Left ventricle myocardium inferior (tissue), 1 donor: ENCODE measurements at regions not wholly inside any gene's neighbourhood (a gene's known extent, or its start where the extent isn't known, plus 50 kb on each side); places are given as distances from the start of the nearest gene placed in this dataset.
A peak's percentile ranks its signal among the peaks of the same experiment; 100 is the strongest.

ENCODE experiments used
- DNase-seq: peaks from one replicate; pipeline ENCODE4 v3.0.0-alpha.2; 2020
- H3K27ac ChIP-seq: fragments of 200-600 bp; replicated peaks from 2 replicates; pipeline ENCODE4 v1.8.0; 2021
- H3K27me3 ChIP-seq: fragments of 200-600 bp; 2 replicates; pipeline ENCODE4 v1.8.0; 2021; ENCODE audit warnings: low read depth
- H3K36me3 ChIP-seq: fragments of 200-600 bp; 2 replicates; pipeline ENCODE4 v1.8.0; 2021
- H3K4me1 ChIP-seq: fragments of 200-600 bp; 2 replicates; pipeline ENCODE4 v1.8.0; 2021
- H3K4me3 ChIP-seq: fragments of 200-600 bp; 2 replicates; pipeline ENCODE4 v1.8.0; 2021; ENCODE audit warnings: mild to moderate bottlenecking, moderate library complexity
- H3K9me3 ChIP-seq: fragments of 200-600 bp; replicated peaks from 2 replicates; pipeline ENCODE4 v1.8.0; 2021
- CTCF ChIP-seq: fragments of 200-600 bp; IDR thresholded peaks from 2 replicates; pipeline ENCODE4 v1.8.0; 2021; ENCODE audit warnings: antibody characterized with exemption, mild to moderate bottlenecking, borderline replicate concordance
- intact Hi-C: fragments of 100-400 bp; cut with micrococcal nuclease; formaldehyde crosslinking; loops from one replicate; pipeline ENCODE4 v1.11.0; 2022
- donor health status: DM: no; HTN: yes; CAD: no; lungs with severe emphysema.

- Histone ChIP-seq H3K36me3 (no peaks in the 10 kb centered on the region), H3K9me3 (no peaks in the 10 kb centered on the region), H3K27ac (no peak overlapping the region), H3K4me3 (no peak overlapping the region), H3K4me1 (no peaks in the 10 kb centered on the region), H3K27me3 (no peaks in the 10 kb centered on the region)
- TF ChIP-seq CTCF = no peak
- intact Hi-C loops = no loop called here
- no peak for DNase-seq
Measured at GRCh38 chr12:28859551-28859950, 289.5 kb upstream of the FAR2 start.

GRCh38 chr12:28865776-28866175, 283.3 kb upstream of the FAR2 start:
- no peak overlapping the region for H3K4me3 ChIP-seq
- intact Hi-C loops = no loop called here
- no peak for TF ChIP-seq CTCF
- DNase-seq = no peak
- no peak overlapping the region for H3K27ac ChIP-seq
- peaks cover 3% of the 10 kb centered on the region for H3K4me1 ChIP-seq
- H3K36me3 ChIP-seq = no peaks in the 10 kb centered on the region
- H3K27me3 ChIP-seq = no peaks in the 10 kb centered on the region
- no peaks in the 10 kb centered on the region for H3K9me3 ChIP-seq

GRCh38 chr12:28866296-28866695, 282.8 kb upstream of the FAR2 start:
- no peak for TF ChIP-seq CTCF
- no peak overlapping the region for H3K4me3 ChIP-seq
- no peaks in the 10 kb centered on the region for H3K9me3 ChIP-seq
- peaks cover 3% of the 10 kb centered on the region for H3K4me1 ChIP-seq
- H3K27me3 ChIP-seq = no peaks in the 10 kb centered on the region
- no peaks in the 10 kb centered on the region for H3K36me3 ChIP-seq
- DNase-seq = no peak
- peak overlapping the region; percentile 32 for H3K27ac ChIP-seq
- intact Hi-C loops = no loop called here

- H3K27ac ChIP-seq = peak overlapping the region; percentile 32
- DNase-seq = no peak
- intact Hi-C loops = no loop called here
- no peaks in the 10 kb centered on the region for H3K36me3 ChIP-seq
- H3K27me3 ChIP-seq = no peaks in the 10 kb centered on the region
- peaks cover 3% of the 10 kb centered on the region for H3K4me1 ChIP-seq
- TF ChIP-seq CTCF = no peak
- H3K4me3 ChIP-seq = no peak overlapping the region
- no peaks in the 10 kb centered on the region for H3K9me3 ChIP-seq
Measured at GRCh38 chr12:28866715-28867503, 282.2 kb upstream of the FAR2 start.

- H3K27me3 ChIP-seq = no peaks in the 10 kb centered on the region
- no peak overlapping the region for H3K4me3 ChIP-seq
- intact Hi-C loops = no loop called here
- no peaks in the 10 kb centered on the region for H3K9me3 ChIP-seq
- no peak for DNase-seq
- H3K27ac ChIP-seq = no peak overlapping the region
- peaks cover 11% of the 10 kb centered on the region for H3K4me1 ChIP-seq
- no peaks in the 10 kb centered on the region for H3K36me3 ChIP-seq
- no peak for TF ChIP-seq CTCF
Measured at GRCh38 chr12:28868414-28868813, 280.7 kb upstream of the FAR2 start.
